Astrocyte (in vitro differentiated cells and primary cell): ENCODE measurements at regions not wholly inside any gene's neighbourhood (a gene's known extent, or its start where the extent isn't known, plus 50 kb on each side); places are given as distances from the start of the nearest gene placed in this dataset.

Experiments
- DNase-seq: peaks from one replicate; pipeline ENCODE4 v3.0.0-alpha.2; 2010; ENCODE audit warnings: low read depth
- FAIRE-seq: peaks from 2 replicates; lab custom pipeline; 2011; peaks lifted over from hg19 to GRCh38; lab: Jason Lieb, UNC
- H2AFZ ChIP-seq: 2 replicates; pipeline ENCODE4 v1.6.0; 2012; ENCODE audit warnings: low read depth, low read length, inconsistent platforms
- H3K27ac ChIP-seq: 2 replicates; pipeline ENCODE4 v1.5.1; 2011; ENCODE audit warnings: low read depth, low read length, inconsistent platforms
- H3K27me3 ChIP-seq: 2 replicates; pipeline ENCODE4 v1.6.0; 2011; ENCODE audit warnings: low read length, inconsistent platforms; ENCODE audit not compliant: insufficient read depth
- H3K36me3 ChIP-seq: 2 replicates; pipeline ENCODE4 v1.5.1; 2011; ENCODE audit warnings: low read length, inconsistent platforms; ENCODE audit not compliant: insufficient read depth
- H3K4me1 ChIP-seq: 2 replicates; pipeline ENCODE4 v1.5.1; 2011; ENCODE audit warnings: low read length, inconsistent platforms; ENCODE audit not compliant: insufficient read depth
- H3K4me2 ChIP-seq: 2 replicates; pipeline ENCODE4 v1.6.0; 2012; ENCODE audit warnings: low read length, inconsistent platforms
- H3K4me3 ChIP-seq: 2 replicates; pipeline ENCODE4 v1.5.1; 2011; ENCODE audit warnings: low read depth, mild to moderate bottlenecking, low read length, inconsistent platforms; ENCODE audit not compliant: insufficient read depth
- H3K79me2 ChIP-seq: 2 replicates; pipeline ENCODE4 v1.6.0; 2012; ENCODE audit warnings: mild to moderate bottlenecking, low read length, inconsistent platforms; ENCODE audit not compliant: insufficient read depth
- H3K9ac ChIP-seq: 2 replicates; pipeline ENCODE4 v1.6.0; 2012; ENCODE audit warnings: mild to moderate bottlenecking, low read length, inconsistent platforms
- H3K9me3 ChIP-seq: 2 replicates; pipeline ENCODE4 v1.5.1; 2012; ENCODE audit warnings: low read depth, mild to moderate bottlenecking, low read length, inconsistent platforms; ENCODE audit not compliant: insufficient read depth
- H4K20me1 ChIP-seq: 2 replicates; pipeline ENCODE4 v1.6.0; 2012; ENCODE audit warnings: low read length, inconsistent platforms; ENCODE audit not compliant: insufficient read depth
- H3K27ac Mint-ChIP-seq: one replicate; pipeline ENCODE4 v1.8.0; 2021; ENCODE audit warnings: mild to moderate bottlenecking, mixed read lengths; ENCODE audit not compliant: unreplicated experiment
- H3K27me3 Mint-ChIP-seq: one replicate; pipeline ENCODE4 v1.8.0; 2021; ENCODE audit warnings: low read depth, mixed read lengths; ENCODE audit not compliant: unreplicated experiment
- H3K36me3 Mint-ChIP-seq: one replicate; pipeline ENCODE4 v1.8.0; 2021; ENCODE audit warnings: low read depth, mixed read lengths; ENCODE audit not compliant: unreplicated experiment
- H3K4me1 Mint-ChIP-seq: one replicate; pipeline ENCODE4 v1.8.0; 2021; ENCODE audit warnings: low read depth, mixed read lengths; ENCODE audit not compliant: unreplicated experiment
- H3K4me3 Mint-ChIP-seq: one replicate; pipeline ENCODE4 v1.8.0; 2021; ENCODE audit warnings: mild to moderate bottlenecking, moderate library complexity, mixed read lengths; ENCODE audit not compliant: unreplicated experiment
- H3K9me3 Mint-ChIP-seq: one replicate; pipeline ENCODE4 v1.8.0; 2021; ENCODE audit warnings: mild to moderate bottlenecking, mixed read lengths; ENCODE audit not compliant: unreplicated experiment
- CTCF ChIP-seq: IDR thresholded peaks from 2 replicates; pipeline ENCODE4 v1.5.1; 2011; ENCODE audit warnings: low read depth, mild to moderate bottlenecking, inconsistent platforms, low read length, moderate library complexity; ENCODE audit not compliant: insufficient read depth
- EZH2 ChIP-seq: IDR thresholded peaks from 2 replicates; pipeline ENCODE4 v1.6.1; 2012; ENCODE audit warnings: mild to moderate bottlenecking, low read length, inconsistent platforms; ENCODE audit not compliant: insufficient read depth

DNA sequence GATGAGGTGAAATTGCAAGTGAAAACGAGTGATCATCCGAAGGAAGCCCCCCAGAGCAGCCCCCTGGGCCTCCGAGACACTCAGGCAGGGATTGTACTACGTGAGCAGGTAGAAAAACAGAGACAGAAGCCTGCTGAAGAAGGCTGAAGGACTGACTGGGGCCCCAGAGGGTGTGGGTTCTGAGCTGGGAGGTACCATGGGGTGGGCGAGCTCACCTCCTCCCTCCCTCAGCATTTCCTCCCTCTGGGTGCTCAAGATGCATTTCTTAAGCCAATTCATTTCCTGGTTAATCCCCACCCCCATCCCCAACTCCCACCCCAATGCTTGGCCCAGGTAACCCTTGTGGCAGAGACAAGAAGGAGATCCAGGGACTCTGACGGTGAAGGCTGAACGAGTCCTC, 108.7 kb downstream of the BDH1 start:
- H3K9me3 ChIP-seq = no peaks in the 10 kb centered on the region
- H3K9ac ChIP-seq = no peak overlapping the region
- Mint-ChIP-seq H3K36me3 (no peaks in the 10 kb centered on the region), H3K4me3 (no peak overlapping the region), H3K4me1 (no peaks in the 10 kb centered on the region), H3K9me3 (peaks cover 5% of the 10 kb centered on the region), H3K27ac (no peak overlapping the region), H3K27me3 (peaks cover 31% of the 10 kb centered on the region)
- DNase-seq (no peak), FAIRE-seq (no peak)
- no peak overlapping the region for H3K4me3 ChIP-seq
- H3K79me2 ChIP-seq = no peaks in the 10 kb centered on the region
- H3K27me3 ChIP-seq = no peaks in the 10 kb centered on the region
- H3K4me2 ChIP-seq = no peak overlapping the region
- no peak overlapping the region for H2AFZ ChIP-seq
- no peaks in the 10 kb centered on the region for H3K4me1 ChIP-seq
- H4K20me1 ChIP-seq = no peaks in the 10 kb centered on the region
- TF ChIP-seq CTCF (no peak), EZH2 (no peak)
- no peaks in the 10 kb centered on the region for H3K36me3 ChIP-seq
- H3K27ac ChIP-seq = no peak overlapping the region

- H2AFZ ChIP-seq = no peak overlapping the region
- H3K27me3 Mint-ChIP-seq = peaks cover 34% of the 10 kb centered on the region
- no peaks in the 10 kb centered on the region for H4K20me1 ChIP-seq
- H3K9me3 ChIP-seq = no peaks in the 10 kb centered on the region
- TF ChIP-seq EZH2 (no peak), CTCF (no peak)
- H3K4me1 ChIP-seq = no peaks in the 10 kb centered on the region
- H3K4me3 ChIP-seq = no peak overlapping the region
- H3K9me3 Mint-ChIP-seq = peaks cover 5% of the 10 kb centered on the region
- no peaks in the 10 kb centered on the region for H3K79me2 ChIP-seq
- H3K4me2 ChIP-seq = no peak overlapping the region
- FAIRE-seq (no peak), DNase-seq (no peak)
- peaks cover 2% of the 10 kb centered on the region for H3K27me3 ChIP-seq
- H3K36me3 Mint-ChIP-seq = no peaks in the 10 kb centered on the region
- H3K36me3 ChIP-seq = no peaks in the 10 kb centered on the region
- H3K4me3 Mint-ChIP-seq = no peak overlapping the region
- H3K27ac ChIP-seq = no peak overlapping the region
- no peak overlapping the region for H3K9ac ChIP-seq
- H3K27ac Mint-ChIP-seq = no peak overlapping the region
- H3K4me1 Mint-ChIP-seq = no peaks in the 10 kb centered on the region
Measured at GRCh38 chr3:197446700-197447056, 109.1 kb downstream of the BDH1 start.

DNA sequence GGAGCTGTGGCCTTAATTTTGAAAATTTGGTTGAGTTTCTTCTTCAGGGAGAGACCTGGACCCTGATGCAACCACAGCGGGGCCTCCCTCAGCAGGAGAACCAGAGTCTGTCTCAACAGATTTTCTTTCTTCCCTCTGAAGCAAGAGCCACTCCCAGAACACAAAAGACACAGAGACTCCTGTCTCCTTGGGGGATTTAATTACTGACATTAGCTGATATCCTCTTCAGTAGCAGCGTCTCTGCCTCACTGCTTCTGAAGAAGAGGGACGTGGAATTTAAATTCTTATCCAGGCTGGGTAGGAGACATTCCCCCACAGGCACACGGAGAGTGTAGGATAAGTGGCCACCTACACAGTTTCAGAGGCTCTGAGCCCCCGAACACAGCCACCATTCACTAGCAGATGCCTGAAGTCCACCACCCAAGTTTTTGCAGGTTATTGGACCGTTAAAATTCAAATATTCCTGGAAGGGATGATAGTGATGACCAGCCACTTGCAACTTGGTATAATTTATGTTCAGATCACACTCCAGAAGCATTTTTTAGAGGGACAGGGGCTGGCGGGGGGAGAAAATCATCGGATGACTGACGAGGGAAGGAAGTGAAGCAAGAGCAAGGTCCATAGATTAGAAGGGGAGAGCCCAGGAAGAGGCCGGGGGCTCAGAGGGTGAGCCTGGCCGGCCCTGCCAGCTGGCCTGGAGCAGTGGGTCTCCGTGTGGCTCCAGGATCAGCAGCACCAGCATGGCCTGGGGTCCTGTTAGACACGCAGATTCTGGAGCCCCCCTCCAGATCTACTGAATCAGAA, 109.7 kb downstream of the BDH1 start:
- no peaks in the 10 kb centered on the region for H3K36me3 ChIP-seq
- no peaks in the 10 kb centered on the region for H4K20me1 ChIP-seq
- H3K4me2 ChIP-seq = no peak overlapping the region
- FAIRE-seq (no peak), DNase-seq (no peak)
- no peaks in the 10 kb centered on the region for H3K4me1 ChIP-seq
- no peak for TF ChIP-seq EZH2
- no peak for TF ChIP-seq CTCF
- no peak overlapping the region for H3K27ac ChIP-seq
- Mint-ChIP-seq H3K4me1 (no peaks in the 10 kb centered on the region), H3K9me3 (peaks cover 5% of the 10 kb centered on the region), H3K27ac (no peak overlapping the region), H3K36me3 (no peaks in the 10 kb centered on the region), H3K27me3 (peaks cover 39% of the 10 kb centered on the region), H3K4me3 (no peak overlapping the region)
- H3K27me3 ChIP-seq = peaks cover 5% of the 10 kb centered on the region
- H3K9me3 ChIP-seq = no peaks in the 10 kb centered on the region
- no peak overlapping the region for H3K9ac ChIP-seq
- no peaks in the 10 kb centered on the region for H3K79me2 ChIP-seq
- H2AFZ ChIP-seq = no peak overlapping the region
- H3K4me3 ChIP-seq = no peak overlapping the region
